SW480 (cell line): ENCODE measurements at regions not wholly inside any gene's neighbourhood (a gene's known extent, or its start where the extent isn't known, plus 50 kb on each side); places are given as distances from the start of the nearest gene placed in this dataset.

Experiments used
- DNase-seq: peaks from one replicate; pipeline ENCODE4 v3.0.0-alpha.2; 2016; ENCODE audit warnings: low spot score

DNA sequence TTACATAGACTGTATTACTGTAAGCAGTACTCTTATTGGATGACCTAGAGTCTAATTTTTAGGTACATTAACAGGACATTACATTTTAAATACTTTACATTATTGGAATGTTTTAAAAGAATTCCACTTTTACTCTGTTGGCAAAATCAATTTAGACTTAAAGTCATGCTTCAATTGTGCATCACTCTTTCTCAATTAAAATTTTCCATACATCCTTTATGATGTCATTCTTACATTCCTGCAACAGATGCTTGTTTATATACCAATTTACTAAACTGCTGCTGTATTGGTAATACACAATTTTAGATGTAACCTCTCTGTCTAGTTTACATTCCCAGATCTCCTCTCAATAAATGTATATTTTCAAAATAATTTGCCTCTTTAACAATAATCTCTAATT is 440.1 kb downstream of the ZEB2 start:
- DNase-seq = no peak

GRCh38 chr2:144078802-144079724 is 440.9 kb downstream of the ZEB2 start:
- DNase-seq = no peak

- no peak for DNase-seq
Measured at GRCh38 chr2:144078106-144078505, 441.8 kb downstream of the ZEB2 start.

DNA sequence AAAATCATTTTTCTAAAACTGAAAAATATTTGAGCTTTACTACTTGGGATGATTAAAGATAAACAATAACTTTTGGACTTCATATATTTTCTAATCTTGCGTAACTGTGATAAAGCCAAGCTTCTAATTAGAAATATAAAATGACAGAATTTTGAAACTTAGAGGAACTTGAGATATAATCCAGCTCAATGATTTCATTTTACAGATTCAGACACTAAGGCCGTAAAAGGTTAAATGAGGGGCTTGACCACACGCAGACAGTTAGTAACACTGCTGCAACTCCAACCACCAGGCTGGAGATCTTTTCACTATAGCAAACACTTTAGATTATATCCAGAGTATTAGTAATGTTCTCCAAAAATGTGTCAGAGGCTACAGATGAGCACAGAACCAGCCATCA is 445.5 kb downstream of the ZEB2 start:
- DNase-seq = no peak

DNA sequence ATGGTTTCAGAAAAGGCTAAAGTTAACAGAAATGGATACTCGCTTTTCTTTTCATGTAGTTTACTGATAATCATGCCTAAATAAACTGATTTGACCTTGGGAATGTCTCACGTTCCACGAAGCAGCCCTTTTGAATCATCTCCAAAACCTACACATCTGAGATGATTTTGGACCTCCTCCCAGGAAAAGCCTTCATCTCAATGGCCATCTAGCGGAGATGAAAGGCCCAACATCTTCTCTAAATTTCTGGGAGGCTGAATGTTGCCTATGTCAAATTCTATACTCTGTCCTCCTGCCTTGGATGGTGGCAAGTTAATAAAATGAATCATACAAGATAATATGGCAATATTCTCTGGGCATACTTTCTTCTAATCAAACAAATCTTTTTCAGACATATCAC is 448.5 kb downstream of the ZEB2 start:
- DNase-seq = no peak

DNA sequence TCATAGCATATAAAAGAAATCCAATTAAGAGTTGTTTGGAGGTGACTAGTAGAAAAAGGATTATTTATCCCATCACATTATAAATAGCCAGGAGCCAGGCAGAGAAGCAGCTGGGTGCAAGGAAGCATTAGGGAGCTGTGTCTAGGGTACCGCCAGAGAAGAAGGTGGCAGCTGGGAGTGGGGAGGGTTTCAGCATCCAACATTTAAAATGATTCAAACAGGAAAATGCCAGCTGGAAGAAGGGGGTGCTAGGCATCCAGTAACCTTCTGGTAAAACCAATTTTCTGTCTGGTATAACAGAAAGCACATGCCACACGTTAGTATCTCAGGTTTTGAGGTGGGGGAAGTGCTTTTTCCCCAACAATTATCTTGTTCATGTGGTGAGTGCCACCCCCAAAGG is 452.4 kb downstream of the ZEB2 start:
- DNase-seq = no peak

- DNase-seq = no peak
Measured at GRCh38 chr2:144063602-144064001, 456.3 kb downstream of the ZEB2 start.

DNA sequence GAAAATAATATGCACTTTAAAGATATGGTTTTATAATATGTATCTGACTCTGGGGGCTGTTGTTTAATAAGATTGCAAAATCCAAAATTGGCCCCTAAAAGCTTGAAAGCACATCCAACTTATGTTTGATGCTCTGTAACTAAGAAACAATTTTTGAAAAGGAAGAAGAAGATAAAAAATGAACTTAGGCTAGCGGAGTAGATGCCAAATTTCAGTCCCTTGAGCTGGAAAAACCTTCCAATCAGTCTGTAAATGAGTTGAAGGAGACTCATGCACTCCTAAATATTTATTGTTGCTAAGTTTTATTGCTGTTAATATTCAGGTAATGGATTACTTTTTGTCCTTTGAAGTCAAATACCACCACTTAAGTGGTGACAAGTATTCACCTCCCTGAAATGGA is 465.0 kb downstream of the ZEB2 start:
- no peak for DNase-seq

DNA sequence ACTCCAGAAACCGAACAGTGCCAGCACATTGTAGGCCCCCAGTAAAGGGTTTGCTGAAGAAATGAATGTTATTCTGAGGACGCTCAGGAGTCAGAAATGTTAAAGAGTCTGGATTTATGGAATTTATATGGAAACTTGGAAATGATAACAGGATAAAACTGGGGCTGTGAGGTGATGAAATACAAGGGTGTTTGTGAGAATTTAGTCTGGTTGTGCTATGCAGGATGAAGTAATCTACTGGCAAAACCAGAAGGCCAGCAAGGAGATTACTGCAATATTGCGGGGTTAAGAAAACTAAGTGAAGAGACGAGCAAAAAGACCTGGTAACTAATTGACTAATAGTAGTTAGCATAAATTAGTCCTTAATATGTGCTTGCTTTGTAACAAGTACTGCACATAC is 467.8 kb downstream of the ZEB2 start:
- DNase-seq = no peak

GRCh38 chr2:144049137-144049536 is 470.8 kb downstream of the ZEB2 start:
- no peak for DNase-seq

- DNase-seq = no peak
Measured at GRCh38 chr2:144048631-144049060, 471.3 kb downstream of the ZEB2 start.

GRCh38 chr2:144042751-144043150 is 477.2 kb downstream of the ZEB2 start:
- peak; percentile 5 for DNase-seq

GRCh38 chr2:144041612-144042011 is 478.3 kb downstream of the ZEB2 start:
- no peak for DNase-seq

GRCh38 chr2:144040834-144041233 is 479.1 kb downstream of the ZEB2 start:
- no peak for DNase-seq

DNA sequence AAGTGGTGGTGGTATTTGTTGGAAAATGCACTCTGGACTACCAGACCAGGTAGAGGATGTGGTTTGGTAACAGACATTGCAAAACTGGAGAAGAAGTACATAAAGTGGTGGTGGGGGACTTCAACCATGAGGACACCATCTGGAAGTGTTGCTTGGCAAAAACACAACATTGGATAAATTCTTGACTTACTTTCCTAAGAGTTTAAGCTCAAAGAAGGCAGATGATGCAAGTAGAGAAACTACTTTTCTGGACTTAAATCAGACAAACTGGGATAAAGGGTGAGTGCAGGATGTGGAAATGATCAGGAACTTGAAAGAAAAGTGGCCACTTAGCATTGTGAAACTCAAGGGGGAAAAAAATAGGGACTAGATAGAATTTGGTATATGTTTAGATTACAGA is 487.4 kb downstream of the ZEB2 start:
- no peak for DNase-seq

DNA sequence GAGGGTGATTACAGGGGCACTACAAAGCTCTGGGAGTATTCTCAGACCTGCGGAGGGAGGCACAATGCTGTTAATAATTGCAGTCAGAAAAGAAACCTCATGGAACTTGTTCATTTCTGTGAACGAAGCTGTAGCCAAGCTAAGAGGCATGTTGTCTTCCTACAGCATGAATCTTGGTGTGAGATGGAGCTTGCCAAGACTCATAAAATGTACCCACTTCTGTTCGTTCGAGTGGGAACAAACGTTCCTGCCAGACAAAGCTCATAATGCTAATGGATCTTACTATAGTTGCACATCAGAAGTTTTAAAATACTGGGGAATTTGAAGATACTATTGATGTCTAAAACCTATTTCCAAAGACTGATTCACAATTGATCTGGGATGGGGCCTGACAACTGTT is 489.1 kb downstream of the ZEB2 start:
- no peak for DNase-seq

DNA sequence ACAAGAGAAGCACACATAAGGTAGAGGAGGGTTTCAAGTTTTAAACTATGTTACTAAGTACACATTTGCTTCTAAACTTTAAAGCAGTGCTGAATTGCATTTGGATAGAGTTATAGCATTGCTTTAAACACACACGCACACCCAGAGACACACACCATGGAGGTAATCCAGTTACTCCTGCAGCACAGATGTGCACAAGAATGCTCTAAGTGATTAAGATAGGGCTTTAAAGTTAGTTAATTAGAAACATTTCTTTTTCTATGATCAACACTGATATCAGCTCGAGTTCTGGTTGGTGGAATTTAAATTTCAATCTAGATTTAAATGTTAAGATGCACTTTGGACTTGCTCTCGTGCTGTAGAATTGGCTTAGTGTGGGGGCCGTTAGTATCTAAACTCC is 492.3 kb downstream of the ZEB2 start:
- no peak for DNase-seq

GRCh38 chr2:144026753-144027152 is 493.2 kb downstream of the ZEB2 start:
- DNase-seq = no peak

GRCh38 chr2:144020047-144020446 is 499.9 kb downstream of the ZEB2 start:
- DNase-seq = no peak

GRCh38 chr2:144015655-144016245 is 504.2 kb downstream of the ZEB2 start:
- DNase-seq = no peak

GRCh38 chr2:144015036-144015435 is 504.9 kb downstream of the ZEB2 start:
- DNase-seq = no peak

GRCh38 chr2:144014103-144014502 is 505.8 kb downstream of the ZEB2 start:
- DNase-seq = no peak

GRCh38 chr2:144012304-144012703 is 507.6 kb downstream of the ZEB2 start:
- DNase-seq = no peak

DNA sequence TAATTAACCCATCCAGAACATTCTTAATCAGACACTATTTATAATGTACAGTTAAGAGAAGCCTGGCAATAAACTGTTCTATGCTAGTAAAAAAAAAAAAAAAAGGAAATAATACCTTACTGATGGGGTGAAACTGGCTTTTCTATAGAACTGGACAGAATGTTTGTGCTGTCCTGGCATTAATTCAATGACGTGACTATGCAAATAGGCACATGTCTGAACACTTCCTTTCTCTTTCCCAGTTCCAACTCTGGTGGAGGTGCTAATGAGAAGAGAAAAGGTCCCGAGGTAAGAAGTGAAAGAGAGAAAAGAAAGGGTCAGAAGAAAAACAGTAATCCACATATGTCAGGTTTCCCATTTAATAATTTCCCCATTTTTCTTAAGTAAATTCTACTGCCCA is 508.4 kb downstream of the ZEB2 start:
- no peak for DNase-seq
